Activated T-cell treated with anti-CD3 and anti-CD28 coated beads, Interleukin-2, amount 50 U/mL, for 4 hours (primary cell): ENCODE measurements at regions not wholly inside any gene's neighbourhood (a gene's known extent, or its start where the extent isn't known, plus 50 kb on each side); places are given as distances from the start of the nearest gene placed in this dataset.
A peak's percentile ranks its signal among the peaks of the same experiment; 100 is the strongest.

ENCODE experiments used
- ATAC-seq, 2 donors: fragments of 200-7000 bp; cut with Tn5 transposase; one replicate each; pipeline ENCODE4 v1.10.0; 2021
- DNase-seq: peaks from one replicate; pipeline ENCODE4 v3.0.0-alpha.2; 2020
- H3K27me3 Mint-ChIP-seq: one replicate; pipeline ENCODE4 v1.8.0; 2021; ENCODE audit warnings: low read depth, mixed read lengths
- H3K36me3 Mint-ChIP-seq: one replicate; pipeline ENCODE4 v1.8.0; 2022; ENCODE audit warnings: mixed read lengths; ENCODE audit not compliant: insufficient read depth
- H3K4me1 Mint-ChIP-seq: one replicate; pipeline ENCODE4 v1.8.0; 2021; ENCODE audit warnings: low read depth, mixed read lengths
- H3K4me3 Mint-ChIP-seq: one replicate; pipeline ENCODE4 v1.8.0; 2021; ENCODE audit warnings: mild to moderate bottlenecking, moderate library complexity, mixed read lengths
- H3K9me3 Mint-ChIP-seq: one replicate; pipeline ENCODE4 v1.8.0; 2021; ENCODE audit warnings: mixed read lengths

DNA sequence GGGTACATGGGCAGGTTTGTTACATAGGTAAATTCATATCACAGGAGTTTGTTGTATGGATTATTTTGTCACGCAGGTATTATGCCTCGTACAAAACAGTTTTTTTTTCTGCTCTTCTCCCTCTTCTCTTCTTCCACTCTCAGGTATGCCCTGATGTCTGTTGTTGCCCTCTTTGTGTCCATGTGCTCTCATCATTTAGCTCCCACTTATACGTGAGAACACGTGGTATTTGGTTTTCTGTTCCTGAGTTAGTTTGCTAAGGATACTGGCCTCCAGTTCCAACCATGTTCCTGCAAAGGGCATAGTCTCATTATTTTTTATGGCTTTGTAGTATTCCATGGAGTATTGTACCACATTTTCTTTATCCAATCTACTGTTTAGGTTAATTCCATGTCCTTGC, 65.7 kb downstream of the UNC5CL start:
- H3K4me1 Mint-ChIP-seq = no peaks in the 10 kb centered on the region
- ATAC-seq (no peak), DNase-seq (no peak)
- H3K9me3 Mint-ChIP-seq = peaks cover 9% of the 10 kb centered on the region
- H3K27me3 Mint-ChIP-seq = peaks cover 40% of the 10 kb centered on the region
- no peaks in the 10 kb centered on the region for H3K36me3 Mint-ChIP-seq
- no peak overlapping the region for H3K4me3 Mint-ChIP-seq

DNA sequence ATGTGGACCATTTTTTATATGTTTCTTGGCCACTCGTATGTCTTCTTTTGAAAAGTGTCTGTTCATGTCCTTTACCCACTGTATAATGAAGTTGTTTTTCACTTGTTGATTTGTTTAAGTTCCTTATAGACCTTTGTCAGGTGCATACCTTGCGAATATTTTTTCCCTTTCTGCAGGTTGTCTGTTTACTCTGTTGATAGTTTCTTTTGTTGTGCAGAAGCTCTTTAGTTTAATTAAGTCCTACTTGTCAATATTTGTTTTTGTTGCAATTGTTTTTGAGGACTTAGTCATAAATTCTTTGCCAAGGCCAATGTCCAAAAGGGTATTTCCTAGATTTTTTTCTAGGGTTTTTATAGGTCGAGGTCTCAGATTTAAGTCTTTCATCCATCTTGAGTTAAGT, 66.2 kb downstream of the UNC5CL start:
- H3K36me3 Mint-ChIP-seq = no peaks in the 10 kb centered on the region
- H3K4me1 Mint-ChIP-seq = no peaks in the 10 kb centered on the region
- DNase-seq (no peak), ATAC-seq (no peak)
- H3K4me3 Mint-ChIP-seq = no peak overlapping the region
- peaks cover 9% of the 10 kb centered on the region for H3K9me3 Mint-ChIP-seq
- peaks cover 36% of the 10 kb centered on the region for H3K27me3 Mint-ChIP-seq

GRCh38 chr6:40972190-40972589, 66.8 kb downstream of the UNC5CL start:
- Mint-ChIP-seq H3K4me3 (no peak overlapping the region), H3K4me1 (no peaks in the 10 kb centered on the region), H3K36me3 (no peaks in the 10 kb centered on the region), H3K9me3 (peaks cover 9% of the 10 kb centered on the region), H3K27me3 (peaks cover 31% of the 10 kb centered on the region)
- no peak for DNase-seq
- no peak for ATAC-seq

- Mint-ChIP-seq H3K4me1 (no peaks in the 10 kb centered on the region), H3K4me3 (no peak overlapping the region), H3K9me3 (peaks cover 9% of the 10 kb centered on the region), H3K27me3 (peaks cover 9% of the 10 kb centered on the region), H3K36me3 (no peaks in the 10 kb centered on the region)
- ATAC-seq = no peak
- DNase-seq = no peak
Measured at GRCh38 chr6:40968620-40969164, 70.3 kb downstream of the UNC5CL start.

DNA sequence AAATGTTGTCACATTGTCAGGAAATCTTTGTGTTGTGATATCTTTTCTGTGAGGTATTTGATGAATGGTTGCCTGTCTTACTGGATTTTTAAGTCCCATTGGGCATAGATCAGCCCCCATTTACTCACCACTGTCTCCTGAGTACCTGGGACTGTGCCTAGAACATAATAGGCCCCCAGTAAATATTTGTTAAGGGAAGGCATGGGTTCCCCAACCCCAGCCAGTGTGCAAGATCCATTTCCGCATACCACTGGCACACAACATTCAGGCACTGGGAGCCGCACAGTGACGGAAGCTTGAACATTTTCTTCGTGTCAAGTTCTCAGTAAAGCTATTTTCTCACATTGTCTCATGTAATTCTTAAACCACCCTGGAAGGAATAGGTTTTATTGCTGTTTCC, 72.2 kb downstream of the UNC5CL start:
- H3K4me3 Mint-ChIP-seq = no peak overlapping the region
- no peak for DNase-seq
- H3K4me1 Mint-ChIP-seq = peaks cover 5% of the 10 kb centered on the region
- no peaks in the 10 kb centered on the region for H3K36me3 Mint-ChIP-seq
- no peak for ATAC-seq
- H3K9me3 Mint-ChIP-seq = no peaks in the 10 kb centered on the region
- H3K27me3 Mint-ChIP-seq = peaks cover 5% of the 10 kb centered on the region

GRCh38 chr6:40965046-40965445, 74.0 kb downstream of the UNC5CL start:
- Mint-ChIP-seq H3K9me3 (no peaks in the 10 kb centered on the region), H3K36me3 (no peaks in the 10 kb centered on the region), H3K4me1 (peaks cover 5% of the 10 kb centered on the region), H3K4me3 (no peak overlapping the region), H3K27me3 (peaks cover 5% of the 10 kb centered on the region)
- DNase-seq (no peak), ATAC-seq (no peak)

- Mint-ChIP-seq H3K27me3 (peaks cover 5% of the 10 kb centered on the region), H3K4me1 (peaks cover 5% of the 10 kb centered on the region), H3K4me3 (no peak overlapping the region), H3K9me3 (no peaks in the 10 kb centered on the region), H3K36me3 (no peaks in the 10 kb centered on the region)
- ATAC-seq (no peak), DNase-seq (no peak)
Measured at GRCh38 chr6:40963019-40963418, 76.0 kb downstream of the UNC5CL start.

DNA sequence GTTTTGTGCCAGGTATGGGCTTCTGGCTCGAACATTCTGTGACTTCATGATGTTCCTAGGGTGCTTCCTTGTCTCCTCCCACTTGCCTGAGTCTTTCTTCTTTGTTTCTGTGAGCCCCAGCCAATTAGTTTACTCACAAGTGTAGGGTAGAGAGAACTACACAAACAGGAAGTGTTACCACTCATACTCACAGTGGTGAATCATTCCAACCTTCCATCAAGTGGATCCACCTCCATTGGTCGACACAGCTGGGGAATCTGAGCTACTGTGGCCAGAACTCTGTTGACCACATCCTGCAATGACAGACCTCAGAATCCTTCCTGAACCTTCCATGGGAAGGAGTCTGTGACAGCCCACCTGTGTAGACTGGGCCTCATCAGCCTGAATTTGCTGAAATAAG, 76.8 kb downstream of the UNC5CL start:
- peak; percentile 30 to 48 for ATAC-seq
- peaks cover 5% of the 10 kb centered on the region for H3K4me1 Mint-ChIP-seq
- H3K9me3 Mint-ChIP-seq = no peaks in the 10 kb centered on the region
- no peak overlapping the region for H3K4me3 Mint-ChIP-seq
- peaks cover 5% of the 10 kb centered on the region for H3K27me3 Mint-ChIP-seq
- no peak for DNase-seq
- H3K36me3 Mint-ChIP-seq = no peaks in the 10 kb centered on the region

- ATAC-seq = no peak
- Mint-ChIP-seq H3K4me3 (no peak overlapping the region), H3K27me3 (peaks cover 6% of the 10 kb centered on the region), H3K36me3 (no peaks in the 10 kb centered on the region), H3K4me1 (peaks cover 5% of the 10 kb centered on the region), H3K9me3 (no peaks in the 10 kb centered on the region)
- DNase-seq = no peak
Measured at GRCh38 chr6:40961831-40962230, 77.2 kb downstream of the UNC5CL start.

- H3K4me3 Mint-ChIP-seq = no peak overlapping the region
- H3K27me3 Mint-ChIP-seq = peaks cover 6% of the 10 kb centered on the region
- DNase-seq = no peak
- no peak for ATAC-seq
- no peaks in the 10 kb centered on the region for H3K36me3 Mint-ChIP-seq
- H3K4me1 Mint-ChIP-seq = peaks cover 5% of the 10 kb centered on the region
- H3K9me3 Mint-ChIP-seq = no peaks in the 10 kb centered on the region
Measured at GRCh38 chr6:40960742-40961430, 78.1 kb downstream of the UNC5CL start.

GRCh38 chr6:40959781-40960327, 79.2 kb downstream of the UNC5CL start:
- DNase-seq (no peak), ATAC-seq (no peak)
- Mint-ChIP-seq H3K27me3 (peaks cover 6% of the 10 kb centered on the region), H3K4me1 (peaks cover 5% of the 10 kb centered on the region), H3K4me3 (no peak overlapping the region), H3K9me3 (no peaks in the 10 kb centered on the region), H3K36me3 (no peaks in the 10 kb centered on the region)

DNA sequence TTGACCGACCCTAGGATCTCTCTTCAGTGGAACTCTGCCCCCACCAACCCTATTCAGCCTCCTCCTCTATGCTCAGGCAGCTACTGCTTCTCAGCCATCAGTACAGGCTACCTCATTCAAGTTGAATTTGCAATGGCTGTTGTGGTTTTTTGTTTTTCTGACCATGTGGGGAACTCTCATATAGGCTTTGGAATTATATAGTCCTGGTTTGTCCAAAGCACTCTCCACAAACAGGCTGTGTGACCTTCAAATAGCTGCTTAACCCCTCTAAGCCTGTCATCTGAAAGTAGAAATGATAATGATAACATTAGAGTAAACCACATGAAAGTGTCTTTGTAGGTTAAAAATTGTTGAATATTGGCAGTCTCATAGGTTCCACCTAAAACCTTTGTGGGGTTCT, 80.3 kb downstream of the UNC5CL start:
- no peak for ATAC-seq
- peaks cover 4% of the 10 kb centered on the region for H3K27me3 Mint-ChIP-seq
- no peaks in the 10 kb centered on the region for H3K36me3 Mint-ChIP-seq

DNA sequence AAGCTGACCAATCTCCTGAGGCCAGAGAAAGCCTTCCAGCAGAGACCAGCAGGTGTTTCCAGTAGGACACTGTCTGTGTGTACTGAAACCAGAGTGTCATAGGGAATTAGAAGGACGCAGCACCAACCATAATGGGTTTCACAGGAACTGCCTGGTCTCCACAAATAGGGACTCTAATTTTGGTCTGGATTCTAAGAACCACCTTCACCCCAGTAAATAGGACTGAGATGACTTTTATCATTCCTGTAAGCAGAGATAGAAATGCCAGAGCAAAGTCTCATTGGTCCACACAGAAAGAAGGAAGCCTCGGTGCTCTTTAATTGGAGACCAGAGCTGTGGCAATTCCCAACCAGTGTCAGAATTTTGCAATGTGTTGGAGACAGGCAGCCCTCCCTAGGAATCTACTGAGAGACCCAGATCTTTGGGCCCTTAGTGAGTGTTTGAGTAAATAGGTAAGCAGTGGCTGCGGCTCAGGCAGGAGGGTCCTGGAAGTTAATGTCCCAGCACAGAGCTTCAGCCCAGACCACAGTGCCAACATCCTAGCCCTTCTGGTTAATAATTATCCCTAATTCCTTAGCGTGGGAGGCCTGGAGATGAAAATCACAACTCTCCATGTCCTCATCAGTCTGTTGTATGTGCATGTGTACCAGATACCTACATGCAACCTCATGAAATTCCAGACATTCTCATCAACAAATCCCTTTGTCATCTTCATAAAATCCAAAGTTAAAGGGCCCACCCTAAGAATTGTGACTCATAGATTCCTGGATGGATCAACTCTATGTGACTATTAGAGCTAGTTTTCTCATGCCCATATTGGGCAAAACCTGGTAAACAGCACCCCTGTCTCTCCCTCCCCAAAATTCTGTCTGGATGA, 81.2 kb downstream of the UNC5CL start:
- peaks cover 4% of the 10 kb centered on the region for H3K27me3 Mint-ChIP-seq
- H3K36me3 Mint-ChIP-seq = no peaks in the 10 kb centered on the region
- no peak for ATAC-seq
- DNase-seq = no peak
- no peaks in the 10 kb centered on the region for H3K9me3 Mint-ChIP-seq
- H3K4me1 Mint-ChIP-seq = peaks cover 5% of the 10 kb centered on the region
- no peak overlapping the region for H3K4me3 Mint-ChIP-seq

More for the DNA sequence above, 80.3 kb downstream of the UNC5CL start:
- Mint-ChIP-seq H3K9me3 (no peaks in the 10 kb centered on the region), H3K4me3 (no peak overlapping the region), H3K4me1 (peaks cover 5% of the 10 kb centered on the region)
- DNase-seq = no peak

GRCh38 chr6:40956936-40957335, 82.1 kb downstream of the UNC5CL start:
- Mint-ChIP-seq H3K4me1 (peaks cover under 1% of the 10 kb centered on the region), H3K9me3 (no peaks in the 10 kb centered on the region), H3K4me3 (no peak overlapping the region), H3K27me3 (peaks cover 8% of the 10 kb centered on the region), H3K36me3 (no peaks in the 10 kb centered on the region)
- DNase-seq (no peak), ATAC-seq (no peak)
